Pancreas (tissue), 10 donors: ENCODE measurements at regions not wholly inside any gene's neighbourhood (a gene's known extent, or its start where the extent isn't known, plus 50 kb on each side); places are given as distances from the start of the nearest gene placed in this dataset.

Source experiments
- ATAC-seq, 4 donors: fragments of 200-7000 bp; cut with Tn5 transposase; one replicate each; pipeline versions ENCODE4 v1.8.0 to v1.9.1; 2020; ENCODE audit warnings: mild to moderate bottlenecking in 4 of 4, moderate library complexity in 4 of 4
- DNase-seq, 6 donors: peaks; one replicate each; pipeline ENCODE4 v3.0.0-alpha.2; 2020
- FAIRE-seq: peaks from 2 replicates; lab custom pipeline; 2012; peaks lifted over from hg19 to GRCh38; lab: Jason Lieb, UNC
- H3K27ac ChIP-seq, 4 donors: fragments of 200-600 bp; sonication (generic); 1 replicate in 3 of 4; 2 replicates in 1 of 4; pipeline versions ENCODE4 v1.5.0 to v1.8.0; 2020
- H3K27me3 ChIP-seq, 4 donors: fragments of 200-600 bp; one replicate each; pipeline ENCODE4 v1.8.0; 2021
- H3K36me3 ChIP-seq, 3 donors: fragments of 200-600 bp; sonication (generic) in 1 of 3; one replicate each; pipeline versions ENCODE4 v1.5.0 to v1.8.0; 2020 to 2021
- H3K4me1 ChIP-seq, 3 donors: fragments of 200-600 bp; one replicate each; pipeline ENCODE4 v1.8.0; 2021
- H3K4me3 ChIP-seq, 4 donors: fragments of 200-600 bp; sonication (generic) in 2 of 4; one replicate each; pipeline versions ENCODE4 v1.5.0 to v1.8.0; 2020 to 2021
- H3K9me3 ChIP-seq, 4 donors: fragments of 200-600 bp; one replicate each; pipeline ENCODE4 v1.8.0; 2021
- CTCF ChIP-seq, 4 donors: fragments of 200-600 bp; sonication (generic) in 3 of 4; IDR thresholded peaks; one replicate each; pipeline versions ENCODE4 v1.5.0 to v1.8.0; 2021; ENCODE audit warnings: antibody characterized with exemption in 4 of 4
- WGBS, 2 donors: extraction: QIAGEN DNeasy Blood & Tissue Kit; methylation state at CpG; one replicate each; pipeline ENCODE4 v1.1.7; 2013; 5-methylcytosine and 5-hydroxymethylcytosine counted together
- intact Hi-C, 3 donors: fragments of 100-400 bp; cut with DNase I; formaldehyde crosslinking; loops; one replicate each; pipeline versions ENCODE4 v1.11.1 to v1.14.2; 2022
- donor health status: healthy with polysubstance abuse.
- donor health status: DM: no; HTN: no; CAD: no; lungs with moderate emphysema.
- donor health status: DM: no; HTN: no; CAD: no.
- donor health status: control.
- donor health status: control.
- donor health status: Bipolar disorder and iron deficiency.
- donor health status: DM: yes; HTN: yes; CAD: no.
- donor health status: DM: no; HTN: no; CAD: no.
- donor health status: DM: no; HTN: no; CAD: no.
- donor health status: DM: yes; HTN: yes; CAD: no.

DNA sequence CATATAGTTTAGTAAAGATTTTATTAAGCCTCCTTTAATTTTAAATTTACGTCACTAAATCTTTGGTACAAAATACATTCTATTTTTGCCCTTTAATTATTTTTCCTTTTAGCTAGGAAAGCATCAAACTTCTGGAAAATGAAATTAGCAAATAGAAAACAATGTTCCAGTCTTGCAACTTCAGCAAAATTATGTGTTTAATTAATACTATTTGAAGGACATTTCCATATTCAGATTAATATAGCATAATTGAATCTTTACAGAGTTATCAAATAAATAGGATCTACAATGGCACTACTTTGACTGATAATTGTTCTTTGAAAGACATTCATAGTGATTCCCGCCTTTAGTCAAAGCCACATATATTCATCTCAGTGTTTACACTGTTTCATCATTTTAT, 904.2 kb downstream of the KCNT2 start:
- intact Hi-C loops: no loop called here
- 64 to 66% methylated on average over 2 of the region's 2 CpGs for WGBS, 2 donors
- H3K36me3 ChIP-seq: no peaks in the 10 kb centered on the region

DNA sequence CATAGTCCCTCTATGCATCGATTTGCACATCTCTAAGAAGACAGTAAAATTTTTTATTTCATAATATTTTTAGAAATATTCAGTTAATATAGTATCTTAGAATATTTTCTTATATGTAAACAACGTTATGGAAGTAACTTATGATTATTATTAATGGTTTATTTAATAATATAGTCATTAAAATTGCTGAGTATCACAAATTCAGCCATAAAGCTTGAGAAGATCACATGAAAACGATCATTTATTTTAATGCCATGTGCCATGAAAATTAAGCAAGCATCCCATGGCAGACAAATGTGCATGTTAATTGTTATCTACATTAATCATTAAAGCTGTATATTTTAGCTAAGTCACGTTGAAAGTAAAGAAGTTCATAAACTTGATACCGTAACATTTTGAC, 907.1 kb downstream of the KCNT2 start:
- Histone ChIP-seq H3K9me3 (no peaks in the 10 kb centered on the region), H3K36me3 (no peaks in the 10 kb centered on the region), H3K4me3 (no peak overlapping the region), H3K27me3 (no peaks in the 10 kb centered on the region), H3K4me1 (no peaks in the 10 kb centered on the region), H3K27ac (no peak overlapping the region)
- no peak for TF ChIP-seq CTCF (IDR thresholded peaks at IDR 0.05)
- 40 to 47% methylated on average over 5 of the region's 5 CpGs for whole genome bisulfite sequencing, 2 donors
- FAIRE-seq: no peak
- intact Hi-C loops: no loop called here
- no peak for ATAC-seq
- DNase-seq: no peak

More for the DNA sequence above, 904.2 kb downstream of the KCNT2 start:
- Histone ChIP-seq H3K4me3 (no peak overlapping the region), H3K9me3 (no peaks in the 10 kb centered on the region), H3K27ac (no peak overlapping the region), H3K27me3 (no peaks in the 10 kb centered on the region), H3K4me1 (no peaks in the 10 kb centered on the region)
- FAIRE-seq: no peak
- no peak for DNase-seq
- TF ChIP-seq CTCF (IDR thresholded peaks at IDR 0.05): no peak
- no peak for ATAC-seq

GRCh38 chr1:195697130-195697529, 911.1 kb downstream of the KCNT2 start:
- TF ChIP-seq CTCF (IDR thresholded peaks at IDR 0.05): no peak
- no peaks in the 10 kb centered on the region for H3K4me1 ChIP-seq
- intact Hi-C loops: no loop called here
- no peaks in the 10 kb centered on the region for H3K27me3 ChIP-seq
- H3K9me3 ChIP-seq: no peaks in the 10 kb centered on the region
- no peak overlapping the region for H3K4me3 ChIP-seq
- FAIRE-seq (no peak), ATAC-seq (no peak), DNase-seq (no peak)
- no peak overlapping the region for H3K27ac ChIP-seq
- WGBS, 2 donors: 77 to 80% methylated on average over 2 of the region's 2 CpGs
- no peaks in the 10 kb centered on the region for H3K36me3 ChIP-seq

DNA sequence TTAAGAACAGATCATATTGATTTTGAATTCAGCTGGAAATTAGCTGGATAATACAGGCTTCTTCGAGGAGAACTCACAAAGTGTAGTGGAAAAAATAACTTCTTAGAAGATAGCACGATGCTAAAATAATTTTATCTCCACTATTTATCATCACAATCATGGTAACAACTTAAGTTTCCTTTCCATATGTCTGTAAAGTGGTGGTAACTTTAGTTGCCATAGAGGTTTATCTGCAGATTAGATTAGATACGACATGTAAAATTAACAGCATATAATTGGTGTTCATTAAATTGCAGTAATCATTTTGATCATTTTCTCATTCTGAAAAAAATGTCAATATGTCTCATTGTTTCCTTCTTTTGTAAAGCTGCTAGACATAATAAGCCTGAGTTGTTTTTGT, 921.5 kb downstream of the KCNT2 start:
- Histone ChIP-seq H3K4me1 (no peaks in the 10 kb centered on the region), H3K27ac (no peak overlapping the region), H3K36me3 (no peaks in the 10 kb centered on the region), H3K4me3 (no peak overlapping the region), H3K9me3 (no peaks in the 10 kb centered on the region), H3K27me3 (no peaks in the 10 kb centered on the region)
- intact Hi-C loops: no loop called here
- no peak for ATAC-seq
- TF ChIP-seq CTCF (IDR thresholded peaks at IDR 0.05): no peak
- 49 to 62% methylated on average over 3 of the region's 3 CpGs for WGBS, 2 donors
- DNase-seq: no peak
- no peak for FAIRE-seq

DNA sequence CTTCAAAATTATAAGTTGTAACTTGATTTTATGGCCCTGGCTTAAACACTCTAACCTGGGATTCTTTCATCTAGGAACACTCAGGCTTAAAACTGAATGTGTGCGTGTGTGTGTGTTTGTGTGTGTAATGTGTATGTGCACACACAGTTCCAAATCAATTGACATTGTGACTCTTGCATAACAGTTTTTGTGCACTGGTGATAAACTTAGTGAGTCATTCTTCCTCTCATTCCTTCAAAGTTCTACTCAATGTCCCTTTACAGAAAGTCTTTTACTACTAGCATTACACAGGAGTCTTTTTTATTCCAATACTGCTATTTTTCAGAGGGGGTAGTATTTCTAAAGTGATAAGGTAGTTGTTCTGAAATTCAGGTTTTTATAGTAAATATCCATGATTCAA, 943.6 kb downstream of the KCNT2 start:
- no peaks in the 10 kb centered on the region for H3K9me3 ChIP-seq
- intact Hi-C loops: no loop called here
- no peak for ATAC-seq
- DNase-seq: no peak
- H3K27ac ChIP-seq: no peak overlapping the region
- H3K4me3 ChIP-seq: no peak overlapping the region
- 42 to 71% methylated on average over 1 of the region's 1 CpG for WGBS, 2 donors
- H3K4me1 ChIP-seq: no peaks in the 10 kb centered on the region
- no peaks in the 10 kb centered on the region for H3K36me3 ChIP-seq
- no peak for TF ChIP-seq CTCF (IDR thresholded peaks at IDR 0.05)
- FAIRE-seq: no peak
- no peaks in the 10 kb centered on the region for H3K27me3 ChIP-seq
